Sigmoid colon (tissue), 6 donors: ENCODE measurements at regions not wholly inside any gene's neighbourhood (a gene's known extent, or its start where the extent isn't known, plus 50 kb on each side); places are given as distances from the start of the nearest gene placed in this dataset.

ENCODE experiments used
- DNase-seq: peaks from one replicate; pipeline ENCODE4 v3.0.0-alpha.2; 2019
- H3K27ac ChIP-seq, 4 donors: fragments of 200-600 bp; sonication (generic); one replicate each; pipeline ENCODE4 v1.5.1; 2016 to 2019; ENCODE audit warnings: mild to moderate bottlenecking in 1 of 4
- H3K27me3 ChIP-seq, 3 donors: fragments of 200-600 bp; sonication (generic); one replicate each; pipeline ENCODE4 v1.5.1; 2019; ENCODE audit warnings: mild to moderate bottlenecking in 1 of 3
- H3K36me3 ChIP-seq, 4 donors: fragments of 200-600 bp; sonication (generic); one replicate each; pipeline ENCODE4 v1.5.1; 2016 to 2019
- H3K4me1 ChIP-seq, 4 donors: fragments of 200-600 bp; sonication (generic); one replicate each; pipeline ENCODE4 v1.5.1; 2017 to 2019
- H3K4me3 ChIP-seq, 4 donors: fragments of 200-600 bp; sonication (generic); one replicate each; pipeline ENCODE4 v1.5.1; 2017 to 2019; ENCODE audit warnings: mild to moderate bottlenecking in 2 of 4, moderate library complexity in 1 of 4
- H3K9me3 ChIP-seq, 4 donors: fragments of 200-600 bp in 3 of 4; sonication (generic) in 3 of 4; one replicate each; pipeline versions ENCODE4 v1.5.1 to v1.6.1; 2013 to 2019
- EP300 ChIP-seq, 4 donors: sonication (generic); formaldehyde crosslinking; IDR thresholded peaks; one replicate each; pipeline ENCODE4 v1.6.1; 2017; ENCODE audit warnings: antibody characterized with exemption in 4 of 4
- POLR2A ChIP-seq, 2 donors: fragments of 450-650 bp; IDR thresholded peaks; one replicate each; pipeline ENCODE4 v1.6.1; 2016; ENCODE audit warnings: antibody characterized with exemption in 2 of 2, mild to moderate bottlenecking in 2 of 2, moderate library complexity in 2 of 2
- POLR2AphosphoS5 ChIP-seq, 4 donors: sonication (generic); formaldehyde crosslinking; IDR thresholded peaks; one replicate each; pipeline ENCODE4 v1.6.1; 2017; ENCODE audit warnings: antibody characterized with exemption in 4 of 4
- WGBS, 2 donors: extraction: QIAGEN DNeasy Blood & Tissue Kit; methylation state at CpG; one replicate each; pipeline ENCODE4 v1.1.7; 2013; 5-methylcytosine and 5-hydroxymethylcytosine counted together
- intact Hi-C: fragments of 100-400 bp; cut with DNase I; formaldehyde crosslinking; loops from one replicate; pipeline ENCODE4 v1.15.1; 2023
- TF ChIP-seq, protein P1 (sequence below), 4 experiments: fragments of 450-650 bp in 3 of 4; fragments of 200-600 bp in 1 of 4; IDR thresholded peaks; one replicate each; pipeline ENCODE4 v1.5.1; 2016 to 2019; ENCODE audit warnings: antibody characterized with exemption in 4 of 4, mild to moderate bottlenecking in 3 of 4, moderate library complexity in 2 of 4
- donor health status: healthy with polysubstance abuse.
- donor health status: healthy.

DNA sequence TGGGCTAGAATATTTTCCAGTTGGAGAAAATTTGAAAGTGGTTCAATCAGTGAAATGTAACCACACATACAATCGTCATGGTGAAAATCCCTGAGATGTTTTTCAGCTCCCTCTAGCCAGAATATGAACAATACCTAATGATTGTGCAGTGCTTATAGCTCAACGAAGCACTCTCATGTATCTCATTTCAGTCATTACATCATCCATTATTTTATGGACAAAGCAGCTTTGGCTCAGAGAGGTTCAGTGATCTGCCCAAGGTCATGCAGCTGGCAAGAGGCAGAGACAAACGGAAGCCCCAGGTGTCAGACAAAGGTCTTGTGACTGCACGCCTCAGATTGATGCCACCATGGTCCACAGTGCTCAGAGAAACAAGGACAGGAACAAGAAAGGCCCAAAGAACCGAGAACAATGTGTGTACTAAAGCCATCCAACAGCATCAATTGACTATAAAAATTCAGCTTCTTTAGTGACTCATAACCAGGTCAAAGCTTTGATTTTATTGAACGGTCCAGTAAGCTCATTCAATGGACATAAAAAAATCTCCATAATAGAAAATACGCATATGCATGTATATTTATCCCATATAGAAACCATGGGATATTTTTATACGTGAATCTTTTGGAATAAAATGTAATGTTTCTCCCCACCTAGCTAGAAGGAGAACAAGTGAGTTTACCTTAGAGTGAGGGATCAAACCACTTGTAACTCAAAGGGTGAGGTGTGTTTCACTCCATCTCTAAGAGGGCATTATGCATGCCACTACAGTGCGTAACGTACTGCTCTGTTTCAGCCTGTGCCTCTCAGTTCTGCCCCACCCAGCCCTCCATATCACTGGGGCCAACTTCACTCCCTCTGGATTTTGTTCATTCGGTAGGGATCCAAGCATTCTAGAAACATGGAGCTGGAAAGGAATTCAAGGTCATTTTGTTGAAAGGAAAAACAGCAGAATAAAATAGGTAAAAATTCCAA, 141.8 kb downstream of the GRIN2B start:
- TF ChIP-seq EP300 (IDR thresholded peaks at IDR 0.05), result no peak
- no peak for TF ChIP-seq POLR2AphosphoS5 (IDR thresholded peaks at IDR 0.05)
- no peak for TF ChIP-seq POLR2A (IDR thresholded peaks at IDR 0.05)
- TF ChIP-seq, protein P1, sequence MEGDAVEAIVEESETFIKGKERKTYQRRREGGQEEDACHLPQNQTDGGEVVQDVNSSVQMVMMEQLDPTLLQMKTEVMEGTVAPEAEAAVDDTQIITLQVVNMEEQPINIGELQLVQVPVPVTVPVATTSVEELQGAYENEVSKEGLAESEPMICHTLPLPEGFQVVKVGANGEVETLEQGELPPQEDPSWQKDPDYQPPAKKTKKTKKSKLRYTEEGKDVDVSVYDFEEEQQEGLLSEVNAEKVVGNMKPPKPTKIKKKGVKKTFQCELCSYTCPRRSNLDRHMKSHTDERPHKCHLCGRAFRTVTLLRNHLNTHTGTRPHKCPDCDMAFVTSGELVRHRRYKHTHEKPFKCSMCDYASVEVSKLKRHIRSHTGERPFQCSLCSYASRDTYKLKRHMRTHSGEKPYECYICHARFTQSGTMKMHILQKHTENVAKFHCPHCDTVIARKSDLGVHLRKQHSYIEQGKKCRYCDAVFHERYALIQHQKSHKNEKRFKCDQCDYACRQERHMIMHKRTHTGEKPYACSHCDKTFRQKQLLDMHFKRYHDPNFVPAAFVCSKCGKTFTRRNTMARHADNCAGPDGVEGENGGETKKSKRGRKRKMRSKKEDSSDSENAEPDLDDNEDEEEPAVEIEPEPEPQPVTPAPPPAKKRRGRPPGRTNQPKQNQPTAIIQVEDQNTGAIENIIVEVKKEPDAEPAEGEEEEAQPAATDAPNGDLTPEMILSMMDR (IDR thresholded peaks at IDR 0.05), result no peak
- no peak for DNase-seq
- WGBS, 2 donors, result 82 to 84% methylated on average over 11 of the region's 11 CpGs
- Histone ChIP-seq H3K4me3 (no peak overlapping the region), H3K4me1 (no peaks in the 10 kb centered on the region), H3K9me3 (no peaks in the 10 kb centered on the region), H3K27me3 (no peaks in the 10 kb centered on the region), H3K36me3 (no peaks in the 10 kb centered on the region), H3K27ac (no peak overlapping the region)
- intact Hi-C loops, result no loop called here

DNA sequence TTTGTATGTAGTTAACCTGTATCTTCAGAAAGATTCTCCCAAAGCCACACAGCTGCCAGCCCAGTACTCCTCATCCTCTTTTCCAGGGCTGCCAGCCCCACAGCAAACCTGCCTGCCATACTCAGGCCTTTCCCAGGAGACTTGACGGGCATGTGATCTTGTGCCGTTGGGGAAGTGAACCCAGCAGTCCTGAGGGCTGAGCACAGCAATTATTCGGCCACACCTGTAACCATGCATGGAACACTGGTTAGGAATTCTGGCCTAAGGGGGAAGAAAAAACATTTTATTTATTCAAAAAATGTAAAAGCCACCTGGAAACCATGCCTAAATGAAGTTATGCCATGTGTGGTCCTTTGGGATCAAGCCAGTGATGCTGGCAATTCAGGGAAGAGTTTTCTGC, 145.3 kb downstream of the GRIN2B start:
- H3K27me3 ChIP-seq, result no peaks in the 10 kb centered on the region
- WGBS, 2 donors, result 74 to 76% methylated on average over 3 of the region's 3 CpGs
- no peak overlapping the region for H3K27ac ChIP-seq
- no peak for TF ChIP-seq POLR2AphosphoS5 (IDR thresholded peaks at IDR 0.05)
- no peak for TF ChIP-seq EP300 (IDR thresholded peaks at IDR 0.05)
- TF ChIP-seq, protein P1 (IDR thresholded peaks at IDR 0.05), result no peak
- TF ChIP-seq POLR2A (IDR thresholded peaks at IDR 0.05), result no peak
- H3K4me1 ChIP-seq, result no peaks in the 10 kb centered on the region
- H3K4me3 ChIP-seq, result no peak overlapping the region
- no peak for DNase-seq
- intact Hi-C loops, result no loop called here
- H3K36me3 ChIP-seq, result no peaks in the 10 kb centered on the region
- H3K9me3 ChIP-seq, result no peaks in the 10 kb centered on the region

DNA sequence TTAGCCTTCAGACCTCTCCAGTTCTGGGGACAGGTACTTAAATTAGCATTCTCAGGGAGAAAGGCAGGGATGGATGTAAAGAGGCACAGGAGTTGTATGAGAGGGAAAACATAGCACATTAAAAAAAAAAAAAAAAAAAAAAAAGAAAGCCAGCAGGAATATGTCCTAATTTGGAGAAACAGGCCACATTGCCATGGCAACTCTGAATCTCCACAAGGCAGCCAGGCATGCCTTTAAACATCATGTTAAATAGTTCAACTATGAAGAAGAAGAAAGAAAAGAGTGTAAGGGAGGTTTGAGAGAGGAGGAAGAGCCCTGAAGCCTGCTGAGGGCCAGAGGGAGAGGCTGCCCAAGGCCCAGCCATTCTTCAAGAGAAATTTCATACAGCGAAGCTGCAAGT, 145.8 kb downstream of the GRIN2B start:
- no peak overlapping the region for H3K27ac ChIP-seq
- 93 to 98% methylated on average over 1 of the region's 1 CpG for WGBS, 2 donors
- H3K27me3 ChIP-seq, result no peaks in the 10 kb centered on the region
- H3K4me3 ChIP-seq, result no peak overlapping the region
- no peak for DNase-seq
- no peaks in the 10 kb centered on the region for H3K9me3 ChIP-seq
- no peaks in the 10 kb centered on the region for H3K36me3 ChIP-seq
- intact Hi-C loops, result no loop called here
- no peaks in the 10 kb centered on the region for H3K4me1 ChIP-seq
- TF ChIP-seq POLR2A (IDR thresholded peaks at IDR 0.05), result no peak
- no peak for TF ChIP-seq POLR2AphosphoS5 (IDR thresholded peaks at IDR 0.05)
- TF ChIP-seq, protein P1 (IDR thresholded peaks at IDR 0.05), result no peak
- no peak for TF ChIP-seq EP300 (IDR thresholded peaks at IDR 0.05)

GRCh38 chr12:13834241-13834640, 147.2 kb downstream of the GRIN2B start:
- intact Hi-C loops, result no loop called here
- TF ChIP-seq POLR2A (IDR thresholded peaks at IDR 0.05), result no peak
- TF ChIP-seq, protein P1 (IDR thresholded peaks at IDR 0.05), result no peak
- no peak for TF ChIP-seq EP300 (IDR thresholded peaks at IDR 0.05)
- TF ChIP-seq POLR2AphosphoS5 (IDR thresholded peaks at IDR 0.05), result no peak
- H3K36me3 ChIP-seq, result no peaks in the 10 kb centered on the region
- H3K27ac ChIP-seq, result no peak overlapping the region
- H3K9me3 ChIP-seq, result no peaks in the 10 kb centered on the region
- no peak for DNase-seq
- 84 to 90% methylated on average over 5 of the region's 5 CpGs for whole genome bisulfite sequencing, 2 donors
- no peak overlapping the region for H3K4me3 ChIP-seq
- no peaks in the 10 kb centered on the region for H3K4me1 ChIP-seq
- no peaks in the 10 kb centered on the region for H3K27me3 ChIP-seq
